ENCODE measurements at regions not wholly inside any gene's neighbourhood (a gene's known extent, or its start where the extent isn't known, plus 50 kb on each side); places are given as distances from the start of the nearest gene placed in this dataset.

GRCh38 chr2:104703669-104704068 is 150.2 kb upstream of the POU3F3 start:
- no peak for TF ChIP-seq EZH2phosphoT487 (conservative IDR thresholded peaks at IDR 0.05; ENCODE audit: low read length)
- no peak for TF ChIP-seq CTCF (IDR thresholded peaks at IDR 0.05; ENCODE audit: insufficient read depth, low read length, poor library complexity, severe bottlenecking)
- no peaks in the 10 kb centered on the region for H4K20me1 ChIP-seq (ENCODE audit: low read depth, low read length)
- H3K79me2 ChIP-seq (ENCODE audit: insufficient read depth, low read length) = no peaks in the 10 kb centered on the region
- H3K27me3 ChIP-seq (ENCODE audit: low read length) = no peaks in the 10 kb centered on the region
- H3K36me3 ChIP-seq (ENCODE audit: low read length) = no peaks in the 10 kb centered on the region
- no peaks in the 10 kb centered on the region for H3K9me2 ChIP-seq (replicated peaks; ENCODE audit: insufficient read depth, low read length)
- no peak overlapping the region for H3K9ac ChIP-seq (ENCODE audit: low read length)
- H3K27ac ChIP-seq (ENCODE audit: low read depth, low read length) = no peak overlapping the region
- no peaks in the 10 kb centered on the region for H3F3A ChIP-seq (ENCODE audit: insufficient read depth)
- H2AFZ ChIP-seq (ENCODE audit: low read depth, low read length, severe bottlenecking) = no peak overlapping the region
- no peaks in the 10 kb centered on the region for H3K9me3 ChIP-seq (ENCODE audit: insufficient read depth, low read length)
- no peak overlapping the region for H3K4me2 ChIP-seq (ENCODE audit: low read depth, low read length, poor library complexity, severe bottlenecking)
- H3K4me3 ChIP-seq (ENCODE audit: insufficient read depth, low read length, poor library complexity, severe bottlenecking) = no peak overlapping the region

DNA sequence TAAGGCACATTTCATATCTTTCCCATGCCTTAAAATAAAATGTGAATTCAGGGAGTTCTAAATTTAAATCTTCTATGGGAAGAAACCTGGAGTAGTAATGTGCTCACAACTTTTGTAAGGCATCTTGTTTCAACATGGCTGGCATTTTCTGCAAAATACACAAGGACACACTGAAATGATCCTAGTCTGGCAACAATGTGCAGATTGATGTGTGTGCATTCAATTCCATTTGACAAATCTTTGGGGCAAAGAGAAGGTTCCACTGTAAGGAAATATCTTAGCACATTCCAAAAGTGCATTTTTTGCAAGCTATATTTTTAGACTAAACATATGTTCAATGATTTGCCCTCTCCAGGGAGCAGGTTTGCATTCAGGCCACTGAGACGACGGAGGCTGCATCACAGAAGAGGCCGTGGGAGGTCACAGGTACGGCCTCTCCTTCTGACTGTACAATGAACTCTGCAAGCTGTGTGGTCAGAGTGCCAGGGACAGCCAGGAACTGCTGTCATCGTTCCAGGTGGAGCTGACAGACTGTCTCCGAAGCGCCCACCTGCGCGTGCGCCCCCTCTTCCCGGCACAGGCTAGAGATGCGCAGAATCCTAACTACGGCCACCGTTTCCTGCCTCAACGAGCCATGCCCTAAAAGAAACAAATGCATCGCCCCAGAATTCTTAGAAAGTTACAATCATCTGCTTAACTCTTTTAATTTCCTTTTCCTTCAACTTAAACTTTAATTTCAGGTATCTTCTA is 149.2 kb upstream of the POU3F3 start:
- Histone ChIP-seq H3F3A (ENCODE audit: insufficient read depth) (no peaks in the 10 kb centered on the region), H3K4me3 (ENCODE audit: insufficient read depth, low read length, poor library complexity, severe bottlenecking) (no peak overlapping the region), H3K36me3 (ENCODE audit: low read length) (no peaks in the 10 kb centered on the region), H2AFZ (ENCODE audit: low read depth, low read length, severe bottlenecking) (no peak overlapping the region), H3K27me3 (ENCODE audit: low read length) (no peaks in the 10 kb centered on the region), H3K79me2 (ENCODE audit: insufficient read depth, low read length) (no peaks in the 10 kb centered on the region), H4K20me1 (ENCODE audit: low read depth, low read length) (no peaks in the 10 kb centered on the region), H3K9ac (ENCODE audit: low read length) (no peak overlapping the region), H3K9me2 (replicated peaks; ENCODE audit: insufficient read depth, low read length) (no peaks in the 10 kb centered on the region), H3K9me3 (ENCODE audit: insufficient read depth, low read length) (no peaks in the 10 kb centered on the region), H3K27ac (ENCODE audit: low read depth, low read length) (no peak overlapping the region), H3K4me2 (ENCODE audit: low read depth, low read length, poor library complexity, severe bottlenecking) (no peak overlapping the region)
- TF ChIP-seq CTCF (IDR thresholded peaks at IDR 0.05; ENCODE audit: insufficient read depth, low read length, poor library complexity, severe bottlenecking) = no peak
- TF ChIP-seq EZH2phosphoT487 (conservative IDR thresholded peaks at IDR 0.05; ENCODE audit: low read length) = no peak

GRCh38 chr2:104707056-104707455 is 146.9 kb upstream of the POU3F3 start:
- no peaks in the 10 kb centered on the region for H3K36me3 ChIP-seq (ENCODE audit: low read length)

More at GRCh38 chr2:104707056-104707455, 146.9 kb upstream of the POU3F3 start:
- no peak overlapping the region for H3K4me2 ChIP-seq (ENCODE audit: low read depth, low read length, poor library complexity, severe bottlenecking)
- H4K20me1 ChIP-seq (ENCODE audit: low read depth, low read length) = no peaks in the 10 kb centered on the region
- no peaks in the 10 kb centered on the region for H3F3A ChIP-seq (ENCODE audit: insufficient read depth)
- no peaks in the 10 kb centered on the region for H3K9me3 ChIP-seq (ENCODE audit: insufficient read depth, low read length)
- H3K79me2 ChIP-seq (ENCODE audit: insufficient read depth, low read length) = no peaks in the 10 kb centered on the region
- TF ChIP-seq EZH2phosphoT487 (conservative IDR thresholded peaks at IDR 0.05; ENCODE audit: low read length) = no peak
- no peak for TF ChIP-seq CTCF (IDR thresholded peaks at IDR 0.05; ENCODE audit: insufficient read depth, low read length, poor library complexity, severe bottlenecking)
- H3K4me3 ChIP-seq (ENCODE audit: insufficient read depth, low read length, poor library complexity, severe bottlenecking) = no peak overlapping the region
- no peak overlapping the region for H3K27ac ChIP-seq (ENCODE audit: low read depth, low read length)
- H2AFZ ChIP-seq (ENCODE audit: low read depth, low read length, severe bottlenecking) = no peak overlapping the region
- no peaks in the 10 kb centered on the region for H3K9me2 ChIP-seq (replicated peaks; ENCODE audit: insufficient read depth, low read length)
- no peak overlapping the region for H3K9ac ChIP-seq (ENCODE audit: low read length)
- no peaks in the 10 kb centered on the region for H3K27me3 ChIP-seq (ENCODE audit: low read length)
